GM12864 (cell line): ENCODE measurements at regions not wholly inside any gene's neighbourhood (a gene's known extent, or its start where the extent isn't known, plus 50 kb on each side); places are given as distances from the start of the nearest gene placed in this dataset.
"Not testable (repeated sequence)": the region's sequence is repeated elsewhere in the genome, so short reads cannot be mapped to it uniquely, and the experiment has no call there.

Experiments used
- DNase-seq: peaks from one replicate; pipeline ENCODE4 v3.0.0-alpha.2; 2011; ENCODE audit warnings: low read depth
- H3K4me3 ChIP-seq: 2 replicates; pipeline ENCODE4 v1.5.1; 2011; ENCODE audit warnings: mild to moderate bottlenecking, low read depth, low read length, control low read depth
- TF ChIP-seq, protein P1 (sequence below): IDR thresholded peaks from 2 replicates; pipeline ENCODE4 v1.5.1; 2011; ENCODE audit warnings: low read depth, mild to moderate bottlenecking, moderate library complexity, low read length, control low read depth, inconsistent platforms; ENCODE audit errors: missing control alignments

DNA sequence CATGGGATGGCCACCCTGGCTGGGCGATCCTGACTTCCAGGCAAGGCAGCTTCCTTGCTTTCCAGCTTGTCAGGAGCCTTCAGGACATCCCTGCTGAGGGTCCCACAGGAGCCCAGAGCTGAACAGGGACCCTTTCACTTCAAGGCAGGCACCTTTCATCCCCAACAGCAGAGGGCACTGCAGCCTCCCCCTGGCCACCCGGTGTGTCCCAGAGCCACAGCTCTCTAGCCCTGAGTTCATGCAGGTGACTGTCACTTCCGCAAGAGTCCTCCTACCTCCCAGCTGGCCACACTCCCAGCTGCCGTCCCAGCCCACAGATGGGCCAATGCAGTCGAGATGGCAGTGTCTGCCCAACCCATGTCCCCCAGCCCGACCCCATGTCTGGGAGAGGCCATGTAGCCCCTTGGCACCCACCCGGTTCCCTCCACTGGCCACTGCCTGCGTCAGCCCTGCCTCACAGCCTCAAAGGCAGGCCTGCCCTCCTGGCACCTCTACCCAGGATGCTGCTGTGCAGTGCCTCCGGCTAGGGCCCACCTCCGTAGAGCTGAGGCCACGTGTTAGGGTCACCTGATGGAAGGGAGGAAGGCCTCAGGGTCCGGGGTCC, 248.3 kb downstream of the CCDC74A start:
- H3K4me3 ChIP-seq, DNase-seq: not testable (repeated sequence)
- TF ChIP-seq, protein P1, sequence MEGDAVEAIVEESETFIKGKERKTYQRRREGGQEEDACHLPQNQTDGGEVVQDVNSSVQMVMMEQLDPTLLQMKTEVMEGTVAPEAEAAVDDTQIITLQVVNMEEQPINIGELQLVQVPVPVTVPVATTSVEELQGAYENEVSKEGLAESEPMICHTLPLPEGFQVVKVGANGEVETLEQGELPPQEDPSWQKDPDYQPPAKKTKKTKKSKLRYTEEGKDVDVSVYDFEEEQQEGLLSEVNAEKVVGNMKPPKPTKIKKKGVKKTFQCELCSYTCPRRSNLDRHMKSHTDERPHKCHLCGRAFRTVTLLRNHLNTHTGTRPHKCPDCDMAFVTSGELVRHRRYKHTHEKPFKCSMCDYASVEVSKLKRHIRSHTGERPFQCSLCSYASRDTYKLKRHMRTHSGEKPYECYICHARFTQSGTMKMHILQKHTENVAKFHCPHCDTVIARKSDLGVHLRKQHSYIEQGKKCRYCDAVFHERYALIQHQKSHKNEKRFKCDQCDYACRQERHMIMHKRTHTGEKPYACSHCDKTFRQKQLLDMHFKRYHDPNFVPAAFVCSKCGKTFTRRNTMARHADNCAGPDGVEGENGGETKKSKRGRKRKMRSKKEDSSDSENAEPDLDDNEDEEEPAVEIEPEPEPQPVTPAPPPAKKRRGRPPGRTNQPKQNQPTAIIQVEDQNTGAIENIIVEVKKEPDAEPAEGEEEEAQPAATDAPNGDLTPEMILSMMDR, result peak; percentile 14

- not testable (repeated sequence) for H3K4me3 ChIP-seq, DNase-seq
These were observed 252.8 kb downstream of the CCDC74A start for GRCh38 chr2:131780446-131780845.

- no peak overlapping the region for H3K4me3 ChIP-seq
- TF ChIP-seq, protein P1, result no peak
- DNase-seq, result no peak
These were observed 273.6 kb downstream of the CCDC74A start for GRCh38 chr2:131801210-131801744.

- TF ChIP-seq, protein P1, result peak; percentile 55
- DNase-seq, result peak; percentile 3
- not testable (repeated sequence) for H3K4me3 ChIP-seq
These were observed 274.2 kb downstream of the CCDC74A start for GRCh38 chr2:131801745-131802350.

DNA sequence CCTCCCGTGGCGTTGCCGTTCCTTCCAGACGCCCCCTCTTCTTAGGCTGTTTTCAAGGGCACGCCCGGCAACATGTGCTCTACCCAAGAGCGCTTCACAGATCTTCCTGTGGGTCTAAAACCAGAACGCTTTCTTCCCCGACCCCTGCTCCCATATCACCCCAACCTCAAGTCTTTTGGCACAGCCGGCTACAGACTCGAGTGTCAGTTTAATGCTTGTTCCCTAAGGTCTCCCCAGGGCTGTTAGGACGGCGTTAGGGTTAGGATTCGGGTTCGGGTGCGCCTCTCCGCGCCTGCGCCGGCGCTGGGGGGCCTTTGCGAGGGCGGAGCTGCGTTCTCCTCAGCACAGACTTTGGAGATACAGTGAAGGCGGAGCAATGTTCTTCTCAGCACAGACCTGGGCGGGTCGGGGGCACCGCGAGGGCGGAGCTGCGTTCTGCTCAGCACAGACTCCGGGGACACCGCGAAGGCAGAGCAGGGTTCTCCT, 274.7 kb downstream of the CCDC74A start:
- H3K4me3 ChIP-seq, DNase-seq: not testable (repeated sequence)

DNA sequence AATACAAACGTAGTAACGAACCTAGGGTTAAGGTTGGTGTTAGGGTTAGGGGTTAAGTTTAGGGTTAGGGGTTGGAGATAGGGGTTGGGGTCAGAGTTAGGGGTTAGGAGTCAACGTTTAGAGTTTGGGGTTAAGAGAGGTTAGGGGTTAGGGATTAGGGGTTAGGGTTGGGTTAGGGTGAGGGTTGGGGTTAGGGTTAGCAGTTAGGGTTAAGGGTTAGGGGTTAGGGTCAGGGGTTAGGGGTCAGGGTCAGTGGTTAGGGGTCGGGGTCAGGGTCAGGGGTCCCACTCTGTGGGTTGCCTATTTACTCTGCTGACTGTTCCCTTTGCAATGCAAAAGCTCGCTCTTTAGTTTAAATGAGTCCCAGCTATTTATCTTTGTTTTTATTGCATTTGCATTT, 275.5 kb downstream of the CCDC74A start:
- not testable (repeated sequence) for DNase-seq, H3K4me3 ChIP-seq

DNA sequence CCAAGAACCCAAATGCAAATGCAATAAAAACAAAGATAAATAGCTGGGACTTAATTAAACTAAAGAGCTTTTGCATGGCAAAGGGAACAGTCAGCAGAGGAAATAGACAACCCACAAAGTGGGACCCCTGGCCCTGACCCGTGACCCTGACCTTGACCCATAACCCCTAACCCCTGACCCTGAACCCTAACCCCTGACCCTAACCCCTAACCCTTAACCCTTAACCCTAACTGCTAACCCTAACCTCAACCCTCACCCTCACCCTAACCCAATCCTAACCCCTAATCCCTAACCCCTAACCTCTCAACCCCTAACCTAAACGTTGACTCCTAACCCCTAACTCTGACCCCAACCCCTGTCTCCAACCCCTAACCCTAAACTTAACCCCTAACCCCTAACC, 284.9 kb downstream of the CCDC74A start:
- DNase-seq, H3K4me3 ChIP-seq: not testable (repeated sequence)

DNA sequence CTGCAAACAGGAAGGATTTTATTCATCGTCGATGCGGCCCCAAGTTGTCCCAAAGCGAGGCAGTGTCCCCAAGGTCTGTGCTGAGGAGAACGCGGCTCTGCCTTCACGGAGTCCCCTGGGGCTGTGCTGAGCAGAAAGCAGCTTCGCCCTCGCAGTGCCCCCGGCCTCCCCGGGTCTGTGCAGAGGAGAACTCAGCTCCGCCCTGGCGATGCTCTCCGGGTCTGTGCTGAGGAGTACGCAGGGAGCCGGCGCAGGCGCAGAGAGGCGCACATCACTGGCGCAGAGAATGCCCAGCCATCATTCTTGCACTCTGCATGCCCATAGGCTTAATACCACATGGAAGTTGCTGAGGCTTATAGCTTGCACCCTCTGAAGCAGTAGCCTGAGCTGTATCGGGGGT, 285.7 kb downstream of the CCDC74A start:
- not testable (repeated sequence) for DNase-seq, H3K4me3 ChIP-seq

GRCh38 chr2:131818267-131818973, 290.7 kb downstream of the CCDC74A start:
- DNase-seq, H3K4me3 ChIP-seq: not testable (repeated sequence)

- not testable (repeated sequence) for DNase-seq, H3K4me3 ChIP-seq
- TF ChIP-seq, protein P1, result peak; percentile 22
These were observed 294.6 kb downstream of the CCDC74A start for GRCh38 chr2:131822237-131822721.

- H3K4me3 ChIP-seq, DNase-seq: not testable (repeated sequence)
These were observed 295.4 kb downstream of the CCDC74A start for GRCh38 chr2:131823058-131823457.

- DNase-seq, H3K4me3 ChIP-seq: not testable (repeated sequence)
These were observed 297.3 kb downstream of the CCDC74A start for GRCh38 chr2:131824986-131825385.
